NCI-H146 (cell line): ENCODE measurements at regions not wholly inside any gene's neighbourhood (a gene's known extent, or its start where the extent isn't known, plus 50 kb on each side); places are given as distances from the start of the nearest gene placed in this dataset.

Experiments used
- DNase-seq: peaks from one replicate; lab custom pipeline; 2025; lab: John Stamatoyannopoulos, UW

GRCh38 chr12:84676787-84677186, 235.8 kb downstream of the SLC6A15 start:
- no peak for DNase-seq

GRCh38 chr12:84661786-84662185, 250.8 kb downstream of the SLC6A15 start:
- no peak for DNase-seq

GRCh38 chr12:84660139-84660538, 252.5 kb downstream of the SLC6A15 start:
- no peak for DNase-seq

GRCh38 chr12:84658877-84659276, 253.7 kb downstream of the SLC6A15 start:
- no peak for DNase-seq

- no peak for DNase-seq
These were observed 255.9 kb downstream of the SLC6A15 start for GRCh38 chr12:84656705-84657104.

GRCh38 chr12:84653482-84653881, 259.1 kb downstream of the SLC6A15 start:
- no peak for DNase-seq

GRCh38 chr12:84648425-84648824, 264.2 kb downstream of the SLC6A15 start:
- DNase-seq = no peak

- no peak for DNase-seq
These were observed 267.7 kb downstream of the SLC6A15 start for GRCh38 chr12:84644908-84645307.

- DNase-seq = peak; percentile 14
These were observed 268.6 kb downstream of the SLC6A15 start for GRCh38 chr12:84643993-84644392.

GRCh38 chr12:84641940-84642545, 270.6 kb downstream of the SLC6A15 start:
- DNase-seq = peak; percentile 74

- no peak for DNase-seq
These were observed 273.7 kb downstream of the SLC6A15 start for GRCh38 chr12:84638811-84639368.

GRCh38 chr12:84637926-84638325, 274.7 kb downstream of the SLC6A15 start:
- DNase-seq = peak; percentile 35

- no peak for DNase-seq
These were observed 275.8 kb downstream of the SLC6A15 start for GRCh38 chr12:84636801-84637290.

GRCh38 chr12:84634526-84634925, 278.1 kb downstream of the SLC6A15 start:
- DNase-seq = no peak

- DNase-seq = no peak
These were observed 280.0 kb downstream of the SLC6A15 start for GRCh38 chr12:84632556-84632955.

GRCh38 chr12:84631020-84631419, 281.6 kb downstream of the SLC6A15 start:
- DNase-seq = no peak

- no peak for DNase-seq
These were observed 285.0 kb downstream of the SLC6A15 start for GRCh38 chr12:84627593-84627992.

- peak; percentile 86 for DNase-seq
These were observed 288.0 kb downstream of the SLC6A15 start for GRCh38 chr12:84624601-84625000.

GRCh38 chr12:84619053-84619571, 293.5 kb downstream of the SLC6A15 start:
- no peak for DNase-seq

GRCh38 chr12:84607170-84607819, 305.3 kb downstream of the SLC6A15 start:
- no peak for DNase-seq

- DNase-seq = no peak
These were observed 306.6 kb downstream of the SLC6A15 start for GRCh38 chr12:84605983-84606382.

- DNase-seq = no peak
These were observed 308.0 kb downstream of the SLC6A15 start for GRCh38 chr12:84604551-84604950.
